Hepatocyte (in vitro differentiated cells): ENCODE measurements at regions not wholly inside any gene's neighbourhood (a gene's known extent, or its start where the extent isn't known, plus 50 kb on each side); places are given as distances from the start of the nearest gene placed in this dataset.

Experiments used
- CTCF ChIP-seq: fragments of 200-600 bp; sonication (generic); IDR thresholded peaks from 2 replicates; pipeline ENCODE4 v1.5.1; 2016; ENCODE audit warnings: antibody characterized with exemption, mild to moderate bottlenecking; ENCODE audit not compliant: poor library complexity
- EZH2 ChIP-seq: fragments of 200-600 bp; sonication (generic); IDR thresholded peaks from 2 replicates; pipeline ENCODE4 v1.6.1; 2016; ENCODE audit warnings: antibody characterized with exemption, mild to moderate bottlenecking, borderline replicate concordance

- no peak for TF ChIP-seq CTCF
- no peak for TF ChIP-seq EZH2
Observed at GRCh38 chr20:30921286-30922071, 336.0 kb upstream of the DEFB115 start.
